Testis (tissue), 2 donors: ENCODE measurements at regions not wholly inside any gene's neighbourhood (a gene's known extent, or its start where the extent isn't known, plus 50 kb on each side); places are given as distances from the start of the nearest gene placed in this dataset.

Source experiments
- DNase-seq: peaks from one replicate; pipeline ENCODE4 v3.0.0-alpha.2; 2019
- H3K27ac ChIP-seq, 2 donors: fragments of 200-600 bp; sonication (generic); one replicate each; pipeline ENCODE4 v1.5.1; 2019
- H3K27me3 ChIP-seq: fragments of 200-600 bp; sonication (generic); one replicate; pipeline ENCODE4 v1.5.1; 2019
- H3K36me3 ChIP-seq: fragments of 200-600 bp; sonication (generic); one replicate; pipeline ENCODE4 v1.5.1; 2017; ENCODE audit warnings: low read depth; ENCODE audit errors: missing control alignments
- H3K4me1 ChIP-seq: fragments of 200-600 bp; sonication (generic); one replicate; pipeline ENCODE4 v1.5.1; 2019
- H3K4me3 ChIP-seq, 2 donors: fragments of 200-600 bp; sonication (generic); one replicate each; pipeline ENCODE4 v1.5.1; 2017 to 2019
- H3K9me3 ChIP-seq: fragments of 200-600 bp; sonication (generic); one replicate; pipeline ENCODE4 v1.5.1; 2017
- POLR2A ChIP-seq: fragments of 450-650 bp; IDR thresholded peaks from one replicate; pipeline ENCODE4 v1.6.1; 2017; ENCODE audit warnings: antibody characterized with exemption, mild to moderate bottlenecking, moderate library complexity
- WGBS, 2 donors: methylation state at CpG; one replicate each; pipeline ENCODE4 v1.1.5; 2018; 5-methylcytosine and 5-hydroxymethylcytosine counted together
- intact Hi-C: fragments of 100-400 bp; cut with DNase I; formaldehyde crosslinking; loops from one replicate; pipeline ENCODE4 v1.15.1; 2023; ENCODE audit warnings: low total_unique reads
- TF ChIP-seq, protein P1 (sequence below), 3 experiments: fragments of 450-650 bp in 2 of 3; fragments of 200-600 bp in 1 of 3; sonication (generic) in 1 of 3; IDR thresholded peaks; one replicate each; pipeline ENCODE4 v1.5.1; 2016 to 2019; ENCODE audit warnings: antibody characterized with exemption in 3 of 3, mild to moderate bottlenecking in 2 of 3, moderate library complexity in 1 of 3

DNA sequence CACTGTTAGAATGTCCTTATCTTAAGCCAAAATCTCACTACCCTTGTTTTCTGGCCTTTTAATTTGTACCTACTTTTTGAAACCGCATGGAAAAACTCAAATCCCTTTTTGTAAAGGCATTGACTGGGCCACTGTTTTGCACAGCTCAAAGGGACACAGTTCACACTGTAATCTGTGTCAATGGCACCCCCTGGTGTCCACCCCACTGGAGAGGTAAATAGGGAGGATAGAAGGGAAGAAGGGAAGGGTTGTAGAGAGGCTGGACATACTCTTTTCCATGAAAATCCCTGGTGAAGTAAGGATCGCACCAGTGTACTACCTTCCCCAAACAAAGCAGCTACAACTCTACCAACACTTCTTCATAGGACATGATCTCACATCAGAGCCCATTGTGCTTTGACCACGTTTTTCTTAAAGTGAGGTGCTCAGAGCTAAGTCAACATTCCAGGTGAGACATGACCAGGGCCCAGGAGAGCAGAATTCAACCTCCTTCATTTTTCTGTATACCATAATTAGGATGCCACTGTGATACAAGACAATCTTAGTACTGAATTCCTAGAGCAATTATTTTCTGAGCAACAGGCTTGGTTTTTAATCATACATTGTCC lies 92.4 kb upstream of the RMDN2 start:
- peaks cover 17% of the 10 kb centered on the region for H3K4me1 ChIP-seq
- no peaks in the 10 kb centered on the region for H3K9me3 ChIP-seq
- H3K4me3 ChIP-seq, result no peak overlapping the region
- intact Hi-C loops, result loop anchor here (10.0 kb wide), 1 partner anchor 418 kb away; no protein-coding TSS in a partner anchor
- peak; percentile 92 for DNase-seq
- no peak overlapping the region for H3K27ac ChIP-seq
- no peak for TF ChIP-seq POLR2A
- TF ChIP-seq, protein P1, sequence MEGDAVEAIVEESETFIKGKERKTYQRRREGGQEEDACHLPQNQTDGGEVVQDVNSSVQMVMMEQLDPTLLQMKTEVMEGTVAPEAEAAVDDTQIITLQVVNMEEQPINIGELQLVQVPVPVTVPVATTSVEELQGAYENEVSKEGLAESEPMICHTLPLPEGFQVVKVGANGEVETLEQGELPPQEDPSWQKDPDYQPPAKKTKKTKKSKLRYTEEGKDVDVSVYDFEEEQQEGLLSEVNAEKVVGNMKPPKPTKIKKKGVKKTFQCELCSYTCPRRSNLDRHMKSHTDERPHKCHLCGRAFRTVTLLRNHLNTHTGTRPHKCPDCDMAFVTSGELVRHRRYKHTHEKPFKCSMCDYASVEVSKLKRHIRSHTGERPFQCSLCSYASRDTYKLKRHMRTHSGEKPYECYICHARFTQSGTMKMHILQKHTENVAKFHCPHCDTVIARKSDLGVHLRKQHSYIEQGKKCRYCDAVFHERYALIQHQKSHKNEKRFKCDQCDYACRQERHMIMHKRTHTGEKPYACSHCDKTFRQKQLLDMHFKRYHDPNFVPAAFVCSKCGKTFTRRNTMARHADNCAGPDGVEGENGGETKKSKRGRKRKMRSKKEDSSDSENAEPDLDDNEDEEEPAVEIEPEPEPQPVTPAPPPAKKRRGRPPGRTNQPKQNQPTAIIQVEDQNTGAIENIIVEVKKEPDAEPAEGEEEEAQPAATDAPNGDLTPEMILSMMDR (IDR thresholded peaks at IDR 0.05), result peak; percentile 70 to 79 (median 78)
- 59 to 64% methylated on average over 3 of the region's 3 CpGs for WGBS, 2 donors
- no peaks in the 10 kb centered on the region for H3K36me3 ChIP-seq
- H3K27me3 ChIP-seq, result no peaks in the 10 kb centered on the region

- H3K9me3 ChIP-seq, result no peaks in the 10 kb centered on the region
- H3K27ac ChIP-seq, result no peak overlapping the region
- DNase-seq, result no peak
- peaks cover 10% of the 10 kb centered on the region for H3K4me1 ChIP-seq
- H3K27me3 ChIP-seq, result no peaks in the 10 kb centered on the region
- TF ChIP-seq POLR2A, result no peak
- TF ChIP-seq, protein P1 (IDR thresholded peaks at IDR 0.05), result no peak
- H3K36me3 ChIP-seq, result no peaks in the 10 kb centered on the region
- WGBS, 2 donors, result 41% methylated on average over 7 of the region's 7 CpGs
- H3K4me3 ChIP-seq, result no peak overlapping the region
- intact Hi-C loops, result loop anchor here (10.0 kb wide), 1 partner anchor 419 kb away; no protein-coding TSS in a partner anchor
Observed at GRCh38 chr2:37833423-37833822, 91.7 kb upstream of the RMDN2 start.

DNA sequence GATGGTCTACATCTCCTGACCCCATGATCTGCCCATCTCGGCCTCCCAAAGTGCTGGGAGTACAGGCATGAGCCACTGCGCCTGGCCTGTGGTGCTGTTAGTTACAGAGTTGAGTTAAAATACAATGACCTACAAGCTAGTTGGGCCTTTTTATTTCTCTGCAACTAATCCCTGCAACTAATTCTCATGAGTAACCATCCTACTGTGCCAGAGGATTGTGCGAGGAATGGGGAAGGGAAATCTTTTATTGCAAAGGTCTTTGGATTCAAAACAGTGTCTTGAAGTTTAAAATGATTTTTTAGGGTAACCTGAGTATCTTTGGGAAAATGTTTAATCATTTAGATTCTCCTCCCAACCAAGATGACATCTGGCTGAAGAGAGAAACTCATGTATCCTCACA lies 88.8 kb upstream of the RMDN2 start:
- Histone ChIP-seq H3K27me3 (no peaks in the 10 kb centered on the region), H3K36me3 (no peaks in the 10 kb centered on the region), H3K4me3 (no peak overlapping the region), H3K27ac (no peak overlapping the region), H3K4me1 (no peaks in the 10 kb centered on the region), H3K9me3 (no peaks in the 10 kb centered on the region)
- WGBS, 2 donors, result 94 to 97% methylated on average over 3 of the region's 3 CpGs
- intact Hi-C loops, result loop anchor here (10.0 kb wide), 1 partner anchor 421 kb away; no protein-coding TSS in a partner anchor
- TF ChIP-seq POLR2A, result no peak
- TF ChIP-seq, protein P1 (IDR thresholded peaks at IDR 0.05), result no peak
- DNase-seq, result no peak

DNA sequence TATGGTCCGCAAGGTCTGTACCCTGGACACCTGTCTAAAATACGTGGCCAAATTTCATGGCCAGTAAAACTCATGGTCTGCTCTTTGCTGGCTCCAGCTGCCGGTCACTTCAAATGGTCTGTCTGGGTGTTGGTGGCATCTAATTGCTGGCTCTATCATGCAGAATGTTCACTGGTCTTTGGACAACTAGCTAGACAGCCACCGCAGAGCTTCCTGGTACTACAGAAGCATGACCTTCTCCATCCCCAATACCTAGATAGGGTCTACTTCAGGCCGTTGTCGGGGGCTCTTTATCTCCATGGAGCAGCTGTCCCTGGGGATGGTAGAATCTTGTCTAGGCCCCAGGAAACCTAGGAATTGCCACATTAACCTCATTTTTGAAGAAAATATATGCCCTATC lies 88.4 kb upstream of the RMDN2 start:
- Histone ChIP-seq H3K9me3 (no peaks in the 10 kb centered on the region), H3K27me3 (no peaks in the 10 kb centered on the region), H3K36me3 (no peaks in the 10 kb centered on the region), H3K27ac (no peak overlapping the region), H3K4me1 (no peaks in the 10 kb centered on the region), H3K4me3 (no peak overlapping the region)
- no peak for DNase-seq
- WGBS, 2 donors, result 93 to 96% methylated on average over 5 to 6 of the region's 6 CpGs
- no peak for TF ChIP-seq POLR2A
- TF ChIP-seq, protein P1 (IDR thresholded peaks at IDR 0.05), result no peak
- intact Hi-C loops, result loop anchor here (10.0 kb wide), 1 partner anchor 422 kb away; no protein-coding TSS in a partner anchor
